RWPE2 (cell line): ENCODE measurements at regions not wholly inside any gene's neighbourhood (a gene's known extent, or its start where the extent isn't known, plus 50 kb on each side); places are given as distances from the start of the nearest gene placed in this dataset.
A peak's percentile ranks its signal among the peaks of the same experiment; 100 is the strongest.

ENCODE experiments used
- ATAC-seq: fragments of 200-7000 bp; cut with Tn5 transposase; 3 replicates; pipeline ENCODE4 v1.9.1; 2021; ENCODE audit warnings: low read depth
- DNase-seq: peaks from one replicate; pipeline ENCODE4 v3.0.0-alpha.2; 2020; ENCODE audit warnings: low spot score
- H3K27ac ChIP-seq: fragments of 450-650 bp; 2 replicates; pipeline ENCODE4 v1.5.1; 2017; ENCODE audit warnings: mild to moderate bottlenecking; ENCODE audit not compliant: poor library complexity, severe bottlenecking
- H3K27me3 ChIP-seq: fragments of 250-450 bp; sonication (Bioruptor Pico); 2 replicates; pipeline ENCODE4 v1.5.1; 2021; ENCODE audit warnings: mild to moderate bottlenecking, moderate library complexity; ENCODE audit not compliant: insufficient read depth, poor library complexity, severe bottlenecking
- H3K36me3 ChIP-seq: fragments of 250-450 bp; sonication (Bioruptor Pico); 2 replicates; pipeline ENCODE4 v1.5.1; 2020; ENCODE audit warnings: low read depth, mild to moderate bottlenecking, moderate library complexity
- H3K4me1 ChIP-seq: fragments of 250-450 bp; sonication (Bioruptor Pico); 2 replicates; pipeline ENCODE4 v1.5.1; 2021; ENCODE audit warnings: mild to moderate bottlenecking, moderate library complexity; ENCODE audit not compliant: insufficient read depth, poor library complexity, severe bottlenecking
- H3K4me3 ChIP-seq: fragments of 250-450 bp; sonication (Bioruptor Pico); 2 replicates; pipeline ENCODE4 v1.5.1; 2021; ENCODE audit warnings: mild to moderate bottlenecking, moderate library complexity; ENCODE audit not compliant: severe bottlenecking
- H3K9me3 ChIP-seq: fragments of 250-450 bp; sonication (Bioruptor Pico); 2 replicates; pipeline ENCODE4 v1.5.1; 2021; ENCODE audit warnings: mild to moderate bottlenecking, moderate library complexity; ENCODE audit not compliant: severe bottlenecking
- CTCF ChIP-seq: fragments of 450-650 bp; IDR thresholded peaks from one replicate; pipeline ENCODE4 v1.5.1; 2017; ENCODE audit warnings: mild to moderate bottlenecking, moderate library complexity; ENCODE audit not compliant: poor library complexity, severe bottlenecking

- Histone ChIP-seq H3K9me3 (no peaks in the 10 kb centered on the region), H3K4me1 (peaks cover 27% of the 10 kb centered on the region), H3K27ac (no peak overlapping the region), H3K4me3 (no peak overlapping the region), H3K27me3 (no peaks in the 10 kb centered on the region), H3K36me3 (no peaks in the 10 kb centered on the region)
- TF ChIP-seq CTCF, result no peak
- ATAC-seq, result no peak
- DNase-seq, result no peak
These were observed 81.4 kb upstream of the CRHR1 start for GRCh38 chr17:45702666-45703266.

- TF ChIP-seq CTCF, result no peak
- H3K4me1 ChIP-seq, result peaks cover 27% of the 10 kb centered on the region
- DNase-seq (peak; percentile 29), ATAC-seq (no peak)
- H3K36me3 ChIP-seq, result no peaks in the 10 kb centered on the region
- H3K27ac ChIP-seq, result no peak overlapping the region
- no peaks in the 10 kb centered on the region for H3K9me3 ChIP-seq
- no peak overlapping the region for H3K4me3 ChIP-seq
- no peaks in the 10 kb centered on the region for H3K27me3 ChIP-seq
These were observed 80.8 kb upstream of the CRHR1 start for GRCh38 chr17:45703348-45703747.

GRCh38 chr17:45703806-45704205 is 80.3 kb upstream of the CRHR1 start:
- ATAC-seq (no peak), DNase-seq (no peak)
- no peaks in the 10 kb centered on the region for H3K9me3 ChIP-seq
- TF ChIP-seq CTCF, result no peak
- no peak overlapping the region for H3K4me3 ChIP-seq
- H3K36me3 ChIP-seq, result no peaks in the 10 kb centered on the region
- peaks cover 27% of the 10 kb centered on the region for H3K4me1 ChIP-seq
- no peaks in the 10 kb centered on the region for H3K27me3 ChIP-seq
- H3K27ac ChIP-seq, result no peak overlapping the region

- Histone ChIP-seq H3K27me3 (no peaks in the 10 kb centered on the region), H3K4me1 (peaks cover 27% of the 10 kb centered on the region), H3K27ac (no peak overlapping the region), H3K4me3 (no peak overlapping the region), H3K9me3 (no peaks in the 10 kb centered on the region), H3K36me3 (no peaks in the 10 kb centered on the region)
- TF ChIP-seq CTCF, result no peak
- no peak for DNase-seq
- no peak for ATAC-seq
These were observed 79.9 kb upstream of the CRHR1 start for GRCh38 chr17:45704251-45704650.
